GM12892 (cell line): ENCODE measurements at regions not wholly inside any gene's neighbourhood (a gene's known extent, or its start where the extent isn't known, plus 50 kb on each side); places are given as distances from the start of the nearest gene placed in this dataset.

Experiments
- POLR2AphosphoS5 ChIP-seq: IDR thresholded peaks from 2 replicates; pipeline ENCODE4 v1.6.1; 2011; ENCODE audit warnings: low read depth, low read length, control low read depth
- TAF1 ChIP-seq: IDR thresholded peaks from 2 replicates; pipeline ENCODE4 v1.6.1; 2011; ENCODE audit warnings: low read depth, mild to moderate bottlenecking, control low read depth, low read length, borderline replicate concordance

GRCh38 chr9:116078640-116079039 is 75.0 kb upstream of the PAPPA start:
- TF ChIP-seq POLR2AphosphoS5: no peak
- TF ChIP-seq TAF1: no peak
